HG03139 (cell line): ENCODE measurements at regions not wholly inside any gene's neighbourhood (a gene's known extent, or its start where the extent isn't known, plus 50 kb on each side); places are given as distances from the start of the nearest gene placed in this dataset.
"Not testable (repeated sequence)": the region's sequence is repeated elsewhere in the genome, so short reads cannot be mapped to it uniquely, and the experiment has no call there.

Experiments used
- ATAC-seq: cut with Tn5 transposase; IDR thresholded peaks from one replicate; pipeline ENCODE4 v1.9.1; 2021; ENCODE audit not compliant: unreplicated experiment

DNA sequence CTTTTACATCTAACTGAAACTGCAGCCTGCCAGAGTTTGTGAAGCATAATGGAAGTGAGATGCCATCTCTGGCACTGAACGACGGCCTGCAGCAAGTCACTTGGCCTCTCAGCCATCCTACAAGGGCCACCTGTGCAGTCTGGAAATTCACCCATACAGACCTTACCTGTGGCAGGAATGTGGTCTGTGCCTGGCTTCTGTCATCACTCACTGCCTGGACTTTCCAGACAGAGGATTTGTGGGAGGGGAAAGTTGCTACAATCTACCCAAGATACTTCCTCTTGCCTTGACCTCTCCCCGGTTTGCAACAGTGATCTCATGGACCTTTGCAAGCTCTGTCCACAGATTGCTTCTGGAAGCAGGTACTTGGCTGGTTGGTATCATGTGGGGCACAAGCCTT lies 58.4 kb upstream of the ATP1B1 start:
- ATAC-seq: no peak

DNA sequence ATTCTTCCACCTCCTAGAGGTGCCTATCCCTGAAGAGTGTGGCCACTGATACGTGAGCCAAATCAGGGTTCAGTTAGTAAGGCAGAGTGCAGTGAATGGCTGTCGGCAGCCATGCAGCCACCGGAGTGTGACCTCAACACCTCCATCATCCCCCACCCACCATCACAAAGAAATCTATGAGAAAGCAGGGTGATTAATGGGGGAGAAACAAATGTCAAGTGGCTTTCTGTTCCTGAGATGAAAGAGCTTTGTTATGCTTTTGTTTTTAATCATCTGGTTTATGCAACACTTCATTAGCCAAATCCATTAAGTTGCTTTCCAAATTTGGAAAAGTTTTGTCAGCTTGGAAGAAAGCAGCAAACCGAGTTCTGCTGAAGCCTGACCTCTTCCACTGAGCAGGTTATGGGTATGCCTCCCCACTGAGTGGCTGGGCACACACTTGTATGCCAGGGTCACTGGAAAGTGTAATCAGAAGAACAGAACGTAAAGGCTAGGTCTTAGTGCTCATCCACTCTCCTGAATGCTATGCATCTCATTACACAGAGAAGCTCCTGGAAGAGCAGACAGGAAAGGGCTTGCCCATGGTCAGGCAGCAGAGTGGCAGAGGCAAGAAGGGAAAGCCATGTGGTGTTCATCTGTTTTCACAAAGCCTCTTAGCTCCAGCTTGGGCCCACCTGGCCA lies 57.1 kb upstream of the ATP1B1 start:
- no peak for ATAC-seq

DNA sequence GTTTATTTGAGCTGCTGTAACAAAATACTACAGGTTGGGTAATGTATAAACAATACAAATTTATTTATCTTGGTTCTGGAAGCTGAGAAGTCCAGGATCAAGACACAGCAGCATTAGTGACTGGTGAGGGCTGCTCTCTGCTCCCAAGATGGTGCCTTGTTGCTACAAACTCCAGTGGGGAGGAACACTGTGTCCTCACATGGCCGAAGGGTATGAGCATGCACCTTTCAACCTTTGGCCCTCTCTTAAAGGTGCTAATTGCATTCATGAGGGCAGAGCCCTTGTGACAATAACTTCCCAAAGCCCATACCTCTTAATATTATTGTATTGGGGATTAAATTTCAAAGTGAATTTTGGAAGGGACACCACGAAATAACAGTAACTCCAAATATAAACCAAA lies 55.3 kb upstream of the ATP1B1 start:
- ATAC-seq: no peak

DNA sequence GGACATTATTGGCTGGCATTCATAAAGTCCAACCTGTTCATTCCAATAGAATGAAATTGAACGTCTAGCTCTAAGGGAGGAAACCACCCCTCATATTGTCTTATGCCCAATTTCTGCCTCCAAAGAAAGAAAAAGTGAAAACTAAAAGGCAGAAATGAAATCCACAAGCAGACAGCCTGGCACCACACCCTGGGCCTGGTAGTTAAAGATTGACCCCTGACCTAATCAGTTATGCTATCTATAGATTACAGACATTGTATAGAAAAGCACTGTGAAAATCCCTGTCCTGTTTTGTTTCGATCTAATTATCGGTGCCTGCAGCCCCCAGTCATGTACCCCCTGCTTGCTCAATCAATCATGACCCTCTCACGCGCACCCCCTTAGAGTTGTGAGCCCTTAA lies 54.3 kb upstream of the ATP1B1 start:
- not testable (repeated sequence) for ATAC-seq

GRCh38 chr1:169052727-169053126 lies 53.8 kb upstream of the ATP1B1 start:
- no peak for ATAC-seq

GRCh38 chr1:169053196-169053595 lies 53.3 kb upstream of the ATP1B1 start:
- ATAC-seq: no peak
